HG03439 (cell line): ENCODE measurements at regions not wholly inside any gene's neighbourhood (a gene's known extent, or its start where the extent isn't known, plus 50 kb on each side); places are given as distances from the start of the nearest gene placed in this dataset.

Source experiments
- ATAC-seq: cut with Tn5 transposase; IDR thresholded peaks from one replicate; pipeline ENCODE4 v1.9.1; 2021; ENCODE audit warnings: mild to moderate bottlenecking, moderate library complexity; ENCODE audit not compliant: unreplicated experiment

- ATAC-seq, result no peak
These were observed 1598.8 kb upstream of the MIR17HG start for GRCh38 chr13:89748716-89749115.

- no peak for ATAC-seq
These were observed 1597.6 kb upstream of the MIR17HG start for GRCh38 chr13:89749888-89750287.

- ATAC-seq, result no peak
These were observed 1597.1 kb upstream of the MIR17HG start for GRCh38 chr13:89750371-89750770.

- no peak for ATAC-seq
These were observed 1596.0 kb upstream of the MIR17HG start for GRCh38 chr13:89751432-89751930.

GRCh38 chr13:89752394-89752793 is 1595.1 kb upstream of the MIR17HG start:
- ATAC-seq, result no peak

GRCh38 chr13:89755729-89756492 is 1591.6 kb upstream of the MIR17HG start:
- ATAC-seq, result no peak

- no peak for ATAC-seq
These were observed 1584.5 kb upstream of the MIR17HG start for GRCh38 chr13:89763005-89763404.

GRCh38 chr13:89783221-89783755 is 1564.2 kb upstream of the MIR17HG start:
- ATAC-seq, result no peak

GRCh38 chr13:89784161-89784809 is 1563.2 kb upstream of the MIR17HG start:
- ATAC-seq, result no peak

GRCh38 chr13:89786531-89786930 is 1561.0 kb upstream of the MIR17HG start:
- no peak for ATAC-seq

GRCh38 chr13:89790696-89791095 is 1556.8 kb upstream of the MIR17HG start:
- ATAC-seq, result no peak

GRCh38 chr13:89791971-89792630 is 1555.4 kb upstream of the MIR17HG start:
- no peak for ATAC-seq

- ATAC-seq, result no peak
These were observed 1551.3 kb upstream of the MIR17HG start for GRCh38 chr13:89796196-89796595.

- no peak for ATAC-seq
These were observed 1543.6 kb upstream of the MIR17HG start for GRCh38 chr13:89803839-89804238.

GRCh38 chr13:89806594-89806993 is 1540.9 kb upstream of the MIR17HG start:
- ATAC-seq, result no peak

GRCh38 chr13:89812856-89813255 is 1534.6 kb upstream of the MIR17HG start:
- ATAC-seq, result no peak

GRCh38 chr13:89816404-89816803 is 1531.1 kb upstream of the MIR17HG start:
- no peak for ATAC-seq

GRCh38 chr13:89822467-89822866 is 1525.0 kb upstream of the MIR17HG start:
- no peak for ATAC-seq

- ATAC-seq, result no peak
These were observed 1519.9 kb upstream of the MIR17HG start for GRCh38 chr13:89827552-89827951.

- ATAC-seq, result no peak
These were observed 1519.0 kb upstream of the MIR17HG start for GRCh38 chr13:89828506-89828905.

- ATAC-seq, result no peak
These were observed 1516.3 kb upstream of the MIR17HG start for GRCh38 chr13:89831157-89831556.

GRCh38 chr13:89832827-89833226 is 1514.7 kb upstream of the MIR17HG start:
- no peak for ATAC-seq
